A673 (cell line): ENCODE measurements at regions not wholly inside any gene's neighbourhood (a gene's known extent, or its start where the extent isn't known, plus 50 kb on each side); places are given as distances from the start of the nearest gene placed in this dataset.

Source experiments
- BruUV-seq: library from RNA; stranded (reverse); fragments of 400-500 nt; replicated peaks from 2 replicates; lab custom pipeline; 2021; lab: Mats Ljungman, UMichigan
- CTCF ChIA-PET: fragments of 300-600 bp; sonication (Branson Sonifier 250); formaldehyde crosslinking; loops from one replicate; lab custom pipeline; 2022; ENCODE audit warnings: antibody characterized with exemption; lab: Charles Lee
- POLR2A ChIA-PET: fragments of 300-600 bp; sonication (Branson Sonifier 250); formaldehyde crosslinking; loops from one replicate; lab custom pipeline; 2022; ENCODE audit warnings: antibody characterized with exemption; ENCODE audit not compliant: low non-redundant PET; lab: Charles Lee
- DNase-seq: peaks from one replicate; pipeline ENCODE4 v3.0.0-alpha.2; 2015; ENCODE audit warnings: low spot score
- H3K27ac ChIP-seq: fragments of 200-600 bp; sonication (generic); 2 replicates; pipeline ENCODE4 v1.5.1; 2016; ENCODE audit warnings: mixed run types, low read depth, mild to moderate bottlenecking, mixed read lengths, antibody characterized with exemption, low read length; ENCODE audit not compliant: poor library complexity, severe bottlenecking
- H3K27me3 ChIP-seq: fragments of 200-600 bp; sonication (generic); replicated peaks from 2 replicates; pipeline ENCODE4 v1.6.1; 2017; ENCODE audit warnings: mixed run types, low read depth, mild to moderate bottlenecking, mixed read lengths, antibody characterized with exemption, low read length; ENCODE audit not compliant: insufficient read depth, poor library complexity
- H3K36me3 ChIP-seq: fragments of 200-600 bp; sonication (generic); 2 replicates; pipeline ENCODE4 v1.6.1; 2016; ENCODE audit warnings: mixed run types, mild to moderate bottlenecking, mixed read lengths, antibody characterized with exemption, low read length; ENCODE audit not compliant: insufficient read depth, poor library complexity, severe bottlenecking
- H3K4me1 ChIP-seq: fragments of 200-600 bp; sonication (generic); 2 replicates; pipeline ENCODE4 v1.6.1; 2017; ENCODE audit warnings: mixed run types, mild to moderate bottlenecking, mixed read lengths, antibody characterized with exemption, low read length; ENCODE audit not compliant: insufficient read depth, poor library complexity, severe bottlenecking
- H3K4me3 ChIP-seq: fragments of 200-600 bp; sonication (generic); 2 replicates; pipeline ENCODE4 v1.5.1; 2016; ENCODE audit warnings: low read depth, mixed run types, mild to moderate bottlenecking, mixed read lengths, low read length; ENCODE audit not compliant: poor library complexity, severe bottlenecking
- H3K9me3 ChIP-seq: fragments of 200-600 bp; sonication (generic); 2 replicates; pipeline ENCODE4 v1.6.1; 2016; ENCODE audit warnings: mixed run types, low read depth, mild to moderate bottlenecking, mixed read lengths, antibody characterized with exemption, low read length; ENCODE audit not compliant: poor library complexity, severe bottlenecking
- CTCF ChIP-seq: fragments of 300-800, 200-600 bp; sonication (generic); conservative IDR thresholded peaks from 2 replicates; pipeline ENCODE4 v1.5.1; 2017; ENCODE audit warnings: low read depth, mild to moderate bottlenecking, antibody characterized with exemption, low read length, moderate library complexity, mixed read lengths
- EZH2 ChIP-seq: fragments of 200-600 bp; sonication (generic); IDR thresholded peaks from 2 replicates; pipeline ENCODE4 v1.6.1; 2017; ENCODE audit warnings: borderline replicate concordance, low read depth, mild to moderate bottlenecking, mixed read lengths, antibody characterized with exemption, low read length; ENCODE audit not compliant: poor library complexity, severe bottlenecking
- intact Hi-C: fragments of 100-400 bp; cut with micrococcal nuclease; formaldehyde crosslinking; loops from one replicate; pipeline ENCODE4 v1.10.0; 2022; ENCODE audit not compliant: unreplicated experiment

GRCh38 chr9:29289365-29289764 lies 1716.1 kb upstream of the C9orf72 start:
- H3K27ac ChIP-seq = no peak overlapping the region
- DNase-seq = no peak
- TF ChIP-seq EZH2 (no peak), CTCF (no peak)
- ChIA-PET POLR2A (no interaction called here), CTCF (no interaction called here)
- intact Hi-C loops = loop anchor here (2.0 to 10.0 kb wide), 2 partner anchors 255 to 401 kb away; no protein-coding TSS in a partner anchor
- no peak overlapping the region for H3K4me3 ChIP-seq
- H3K27me3 ChIP-seq = no peaks in the 10 kb centered on the region
- H3K4me1 ChIP-seq = no peaks in the 10 kb centered on the region
- no TSS peak for BruUV-seq
- no peaks in the 10 kb centered on the region for H3K36me3 ChIP-seq
- peaks cover 4% of the 10 kb centered on the region for H3K9me3 ChIP-seq

- Histone ChIP-seq H3K4me1 (no peaks in the 10 kb centered on the region), H3K9me3 (peaks cover 9% of the 10 kb centered on the region), H3K27ac (no peak overlapping the region), H3K27me3 (no peaks in the 10 kb centered on the region), H3K36me3 (no peaks in the 10 kb centered on the region), H3K4me3 (no peak overlapping the region)
- TF ChIP-seq CTCF (no peak), EZH2 (no peak)
- CTCF ChIA-PET = no interaction called here
- POLR2A ChIA-PET = no interaction called here
- no peak for DNase-seq
- BruUV-seq = no TSS peak
- intact Hi-C loops = no loop called here
Measured at GRCh38 chr9:29290516-29290915, 1717.2 kb upstream of the C9orf72 start.

- no peaks in the 10 kb centered on the region for H3K27me3 ChIP-seq
- peak; percentile 33 for DNase-seq
- TF ChIP-seq EZH2 = no peak
- no peak for TF ChIP-seq CTCF
- H3K36me3 ChIP-seq = no peaks in the 10 kb centered on the region
- intact Hi-C loops = no loop called here
- no peak overlapping the region for H3K4me3 ChIP-seq
- no peak overlapping the region for H3K27ac ChIP-seq
- ChIA-PET POLR2A (no interaction called here), CTCF (no interaction called here)
- H3K4me1 ChIP-seq = no peaks in the 10 kb centered on the region
- peaks cover 9% of the 10 kb centered on the region for H3K9me3 ChIP-seq
- no TSS peak for BruUV-seq
Measured at GRCh38 chr9:29297592-29297991, 1724.3 kb upstream of the C9orf72 start.
